Myocyte (in vitro differentiated cells): ENCODE measurements at regions not wholly inside any gene's neighbourhood (a gene's known extent, or its start where the extent isn't known, plus 50 kb on each side); places are given as distances from the start of the nearest gene placed in this dataset.
"Not testable (repeated sequence)": the region's sequence is repeated elsewhere in the genome, so short reads cannot be mapped to it uniquely, and the experiment has no call there.

Source experiments
- DNase-seq: peaks from one replicate; pipeline ENCODE4 v3.0.0-alpha.2; 2012; ENCODE audit warnings: low read depth

DNA sequence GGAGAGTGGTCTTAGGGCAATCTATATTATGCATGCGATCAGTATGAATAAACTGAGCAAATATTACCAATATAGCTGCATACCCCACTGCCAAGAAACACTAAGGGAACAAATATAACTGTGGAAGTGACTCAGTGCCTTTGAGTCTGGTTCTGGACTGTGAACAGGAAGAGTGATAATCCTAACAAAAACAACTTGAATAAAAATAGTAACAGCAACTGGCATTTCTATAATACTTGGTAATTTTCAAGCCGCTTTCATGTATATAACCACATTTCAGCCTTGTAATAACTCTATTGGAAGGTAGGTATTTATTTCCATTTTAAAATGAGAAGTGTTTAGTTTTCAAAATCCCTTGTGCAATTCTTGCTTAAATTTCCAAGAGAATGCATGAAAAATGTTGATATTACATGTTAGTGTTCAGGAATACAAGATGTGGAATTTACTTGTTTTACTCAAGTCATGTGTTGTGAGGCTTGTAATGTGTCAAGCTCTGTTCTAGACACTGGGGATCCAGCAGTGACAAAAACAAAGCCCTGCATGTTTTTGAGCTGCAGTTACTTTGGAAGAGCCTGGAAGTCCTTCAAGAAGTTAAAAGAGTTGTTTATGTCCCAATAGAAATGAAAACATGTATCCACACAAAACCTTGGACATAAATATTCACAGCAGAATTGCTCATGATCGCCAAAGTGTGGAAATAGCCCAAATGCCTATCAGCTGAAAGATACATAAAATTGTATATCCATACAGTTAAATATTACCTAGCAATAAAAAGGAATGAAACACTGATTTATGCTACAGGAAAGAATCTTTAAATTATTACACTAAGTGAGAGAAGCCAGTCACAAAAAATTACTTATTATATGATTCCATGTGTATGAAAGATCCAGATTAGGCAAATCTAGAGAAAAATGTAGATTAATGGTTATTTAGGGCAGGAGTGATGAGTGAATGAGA lies 338.1 kb upstream of the TMEM132C start:
- DNase-seq: peak; percentile 60

DNA sequence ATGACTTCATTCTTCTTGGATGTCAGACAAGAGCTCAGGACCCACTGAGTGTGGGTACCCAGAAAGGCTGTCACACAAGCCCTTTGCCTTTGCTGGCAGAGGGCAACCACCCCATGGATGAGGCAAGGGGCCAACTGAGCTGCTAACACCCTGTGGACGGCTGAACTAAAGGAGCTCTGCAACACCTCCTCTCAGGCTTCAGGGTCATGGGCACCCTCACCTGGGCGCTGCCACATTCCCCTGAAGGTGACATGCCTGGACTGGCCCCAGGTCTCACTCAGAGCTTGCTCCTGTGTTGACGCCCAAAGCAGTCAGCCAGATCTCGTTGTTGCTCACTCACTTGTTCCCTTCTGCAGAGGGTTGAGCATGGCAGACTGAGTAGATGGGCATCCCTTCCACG lies 336.8 kb upstream of the TMEM132C start:
- DNase-seq: no peak

DNA sequence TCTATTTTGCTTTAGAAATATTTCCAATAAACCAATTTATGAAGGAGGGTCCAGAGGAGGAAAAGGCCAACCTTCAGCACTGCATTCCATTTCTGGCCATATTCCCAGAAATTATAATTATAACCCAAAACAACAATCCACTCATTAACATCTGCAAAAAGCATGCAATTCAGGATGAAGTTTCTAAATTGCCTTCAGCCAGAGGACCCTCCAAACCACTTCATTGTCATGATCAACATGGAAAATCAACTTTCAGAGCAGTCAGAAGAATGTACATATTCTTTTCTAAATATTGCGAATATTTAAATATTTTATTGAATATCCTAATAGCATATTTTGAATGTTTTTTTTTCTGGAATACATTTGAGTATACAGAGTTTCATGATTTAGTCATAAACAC lies 332.6 kb upstream of the TMEM132C start:
- DNase-seq: no peak

DNA sequence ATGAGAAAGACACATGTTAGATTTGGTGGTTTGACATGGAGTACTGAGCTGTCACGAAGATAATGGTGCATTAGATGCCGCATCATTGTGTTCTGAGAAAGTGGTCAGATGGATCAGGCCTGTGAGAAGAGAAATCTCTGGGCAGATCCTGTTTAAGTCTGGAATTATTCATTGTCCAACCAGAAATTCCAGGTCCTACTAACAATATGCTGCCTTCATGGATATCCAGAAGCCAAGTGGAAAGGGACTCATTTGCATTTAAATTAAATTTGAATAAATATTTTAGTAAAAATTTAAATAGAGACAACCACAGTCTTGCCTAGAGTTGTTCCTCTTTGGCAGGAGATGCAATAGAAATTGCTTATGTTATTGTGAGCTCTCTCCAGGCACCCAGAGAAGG lies 330.5 kb upstream of the TMEM132C start:
- DNase-seq: no peak

DNA sequence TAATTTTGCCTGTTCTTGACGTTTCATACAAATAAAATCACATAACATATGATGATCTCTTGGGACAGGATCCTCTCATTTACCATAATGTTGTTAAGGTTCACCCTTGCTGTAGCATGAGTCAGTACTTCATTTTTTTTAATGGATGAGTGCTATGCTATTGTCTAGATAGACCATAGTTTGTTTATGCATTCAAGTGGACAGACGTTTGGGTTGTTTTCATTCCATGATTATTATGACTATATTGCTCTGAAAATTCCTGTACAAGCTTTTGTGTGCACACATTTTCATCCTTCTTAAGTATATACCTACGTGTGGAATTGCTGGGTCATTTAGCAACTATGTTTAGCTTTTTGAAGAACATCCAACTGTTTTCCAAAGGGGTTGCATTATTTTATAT lies 325.6 kb upstream of the TMEM132C start:
- no peak for DNase-seq

DNA sequence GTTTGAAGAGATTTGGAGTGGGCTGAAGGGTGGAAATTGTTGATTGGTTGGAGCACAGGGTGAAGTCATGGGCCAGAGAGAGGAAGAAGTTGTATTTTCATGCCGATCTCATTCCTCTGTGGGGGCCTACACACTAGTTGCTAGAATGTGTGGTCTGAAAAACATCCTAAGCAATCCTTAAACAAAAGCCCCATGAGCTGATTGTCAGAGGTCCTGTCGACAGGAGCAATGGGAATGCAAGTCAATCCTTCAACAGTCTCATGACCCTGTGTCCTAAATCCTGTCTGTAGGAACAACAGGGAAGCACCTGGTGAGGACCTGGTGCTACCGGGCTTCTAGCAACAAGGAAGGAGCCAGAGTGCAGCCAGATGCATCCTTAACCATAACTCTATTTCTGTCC lies 324.0 kb upstream of the TMEM132C start:
- DNase-seq: no peak

DNA sequence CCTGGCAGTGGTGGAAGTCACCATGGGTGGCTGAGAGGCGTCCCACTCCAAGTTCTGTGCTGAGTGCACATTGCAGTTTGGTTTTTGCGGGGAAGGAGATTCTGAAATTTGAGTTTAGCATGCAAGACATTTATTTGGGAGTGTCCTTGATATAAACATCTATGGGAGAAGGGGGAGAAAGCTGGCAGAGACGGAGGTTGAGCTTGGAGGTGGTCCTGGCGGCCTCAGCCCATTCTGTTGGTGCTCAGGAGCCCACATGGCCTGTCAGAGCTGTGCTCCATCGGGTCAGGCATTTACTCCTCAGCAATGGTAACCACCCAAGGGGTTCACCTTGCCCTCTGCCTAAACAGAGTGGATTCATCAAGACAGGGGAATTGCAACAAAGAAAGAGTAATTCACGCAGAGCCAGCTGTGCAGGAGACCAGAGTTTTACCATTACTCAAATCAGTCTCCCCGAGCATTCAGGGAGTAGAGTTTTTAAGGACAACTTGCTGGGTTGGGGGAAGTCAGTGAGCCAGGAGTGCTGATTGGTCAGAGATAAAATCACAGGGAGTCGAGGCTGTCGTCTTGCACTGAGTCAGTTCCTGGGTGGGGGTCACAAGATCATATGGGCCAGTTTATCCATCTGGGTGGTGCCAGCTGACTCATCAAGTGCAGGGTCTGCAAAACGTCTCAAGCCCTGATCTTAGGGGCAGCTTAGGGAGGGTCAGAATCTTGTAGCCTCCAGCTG lies 323.3 kb upstream of the TMEM132C start:
- DNase-seq: no peak

DNA sequence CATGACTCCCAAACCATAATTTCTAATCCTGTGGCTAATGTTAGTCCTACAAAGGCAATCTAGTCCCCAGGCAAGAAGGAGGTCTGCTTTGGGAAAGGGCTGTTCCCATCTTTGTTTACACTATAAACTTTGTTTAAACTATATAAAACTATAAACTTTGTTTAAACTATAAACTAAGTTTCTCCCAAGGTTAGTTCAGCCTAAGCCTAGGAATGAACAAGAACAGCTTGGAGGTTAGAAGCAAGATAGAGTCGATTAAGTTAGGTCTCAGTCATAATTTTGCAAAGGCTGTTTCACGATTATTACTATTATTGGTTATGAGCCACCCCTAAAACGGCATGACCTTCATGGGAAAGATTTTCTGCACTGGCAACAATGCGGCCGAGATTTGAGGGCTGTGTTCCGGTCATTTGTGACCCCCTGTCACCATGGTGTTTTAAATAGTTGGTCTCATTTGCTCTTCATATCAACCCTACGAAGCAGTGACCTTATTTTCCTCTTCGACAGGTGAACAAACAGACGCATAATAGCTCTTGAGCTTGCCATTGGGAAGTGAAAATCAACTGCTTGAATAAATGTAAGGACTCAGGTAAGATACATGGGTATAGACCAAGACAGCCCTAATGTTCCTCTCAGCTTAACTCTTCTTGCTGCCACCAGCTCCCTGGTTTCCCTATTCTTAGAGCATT lies 322.6 kb upstream of the TMEM132C start:
- no peak for DNase-seq

DNA sequence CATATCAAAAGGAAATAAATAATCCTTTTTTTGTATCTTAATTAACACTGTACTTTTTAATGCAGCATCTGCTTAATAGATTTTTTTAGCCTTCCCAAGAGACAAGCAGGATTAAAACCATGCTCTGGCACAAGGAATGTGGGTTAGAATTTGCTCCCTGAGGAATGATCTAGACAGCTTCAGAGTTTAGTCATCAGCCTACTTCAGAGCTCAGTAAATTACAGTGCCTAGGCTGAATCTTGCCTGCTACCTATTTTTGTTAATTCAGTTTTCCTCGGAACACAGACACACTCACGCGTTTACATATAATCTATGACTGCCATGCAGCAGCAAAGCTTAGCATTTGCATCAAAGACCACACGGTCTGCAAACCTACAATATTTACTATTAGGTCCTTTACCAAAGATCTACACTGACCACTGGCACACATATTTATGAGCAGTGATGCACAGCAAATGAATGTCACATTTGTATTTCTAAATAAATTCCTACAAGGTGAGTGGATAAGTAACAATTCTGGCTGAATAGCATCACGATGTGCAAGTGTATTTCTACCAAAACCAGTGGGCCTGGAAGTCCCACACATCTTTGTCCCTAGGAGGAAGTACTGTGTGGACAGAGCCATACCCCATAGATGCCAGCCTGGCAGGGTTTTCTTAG lies 309.8 kb upstream of the TMEM132C start:
- peak; percentile 44 for DNase-seq

DNA sequence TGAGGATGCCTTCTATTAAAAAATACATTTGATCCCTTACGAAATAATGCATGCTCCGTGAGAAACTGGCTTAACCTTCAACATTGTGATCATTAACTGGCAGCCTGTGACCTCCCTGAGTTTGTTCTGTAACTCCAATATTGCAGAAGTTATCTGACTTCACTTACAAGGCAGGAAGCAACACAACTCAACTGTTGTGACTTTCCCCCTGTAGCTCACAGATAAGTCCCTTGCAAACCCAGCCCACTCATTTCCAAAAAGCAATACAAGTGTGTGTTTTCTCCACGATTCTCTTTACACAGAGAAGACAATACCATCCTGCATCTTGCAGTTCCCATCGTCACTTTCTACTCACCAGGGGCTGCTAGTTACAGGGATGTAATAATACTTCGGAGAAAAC lies 304.7 kb upstream of the TMEM132C start:
- no peak for DNase-seq

DNA sequence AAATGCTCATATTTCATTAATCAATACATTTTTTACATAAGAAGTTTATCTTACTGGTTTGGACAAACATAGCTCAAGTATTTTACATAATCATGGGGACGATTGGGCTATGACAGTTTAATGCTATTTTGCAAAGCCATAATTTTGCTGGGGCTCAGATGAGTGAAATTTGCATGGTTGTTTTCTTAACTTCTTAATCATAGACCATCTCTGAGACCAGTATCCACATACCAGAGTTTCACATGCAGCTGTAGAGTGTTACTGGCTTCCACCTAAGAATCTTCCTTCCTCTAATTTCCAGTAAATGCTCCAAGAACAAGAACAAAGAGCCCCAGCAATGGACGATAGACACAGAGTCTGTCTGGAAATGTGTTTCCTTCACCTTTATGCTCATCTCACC lies 303.0 kb upstream of the TMEM132C start:
- no peak for DNase-seq

DNA sequence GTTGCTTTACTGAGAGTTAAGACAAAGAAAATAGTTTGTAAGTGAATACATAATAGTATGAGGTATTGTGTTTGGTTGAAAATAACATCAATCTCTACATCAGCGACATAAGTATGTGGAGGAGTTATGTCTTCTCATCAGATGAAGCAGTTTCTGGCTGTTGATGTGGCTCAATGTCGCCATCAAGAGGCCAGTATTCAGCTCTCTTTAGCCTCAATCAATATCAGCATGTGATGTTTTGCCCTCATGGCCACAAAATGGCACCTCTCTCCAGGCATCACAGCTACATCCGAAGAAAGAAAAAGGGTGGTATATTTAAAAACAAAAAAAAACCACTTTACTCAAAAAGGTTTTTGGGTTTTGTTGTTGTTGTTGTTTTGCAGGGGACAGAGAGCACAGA lies 302.3 kb upstream of the TMEM132C start:
- no peak for DNase-seq

DNA sequence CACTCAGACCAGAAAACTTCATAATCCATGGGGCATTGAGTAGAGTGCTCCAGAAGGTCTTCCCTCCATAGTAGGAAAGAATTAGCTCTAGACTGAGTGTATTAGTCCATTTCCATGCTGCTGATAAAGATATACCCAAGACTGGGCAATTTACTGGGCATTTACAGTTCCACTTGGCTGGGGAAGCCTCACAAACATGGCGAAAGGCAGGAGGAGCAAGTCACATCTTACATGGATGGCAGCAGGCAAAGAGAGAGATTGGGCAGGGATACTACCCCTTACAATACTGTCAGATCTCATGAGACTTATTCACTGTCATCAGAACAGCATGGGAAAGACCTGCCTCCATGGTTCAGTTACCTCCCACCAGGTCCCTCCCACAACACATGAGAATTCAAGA lies 300.6 kb upstream of the TMEM132C start:
- DNase-seq: no peak

DNA sequence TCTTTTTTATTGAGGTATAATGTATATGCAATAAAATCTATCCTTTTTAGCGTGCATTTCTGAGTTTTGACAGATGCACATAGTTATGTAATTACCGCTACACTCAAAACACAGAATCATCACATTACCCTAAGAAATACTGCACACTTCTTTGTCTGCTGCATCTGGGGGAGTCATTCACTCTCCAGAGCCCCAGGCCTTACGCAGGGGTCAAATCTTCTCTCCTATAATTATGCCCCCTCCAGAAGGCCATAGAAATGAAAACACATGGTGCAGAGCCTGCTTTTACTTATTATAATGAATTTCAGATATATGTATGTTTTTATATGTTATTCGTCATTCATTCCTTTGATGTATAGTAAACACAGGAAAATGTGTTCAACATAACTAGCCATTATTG lies 296.5 kb upstream of the TMEM132C start:
- DNase-seq: no peak

DNA sequence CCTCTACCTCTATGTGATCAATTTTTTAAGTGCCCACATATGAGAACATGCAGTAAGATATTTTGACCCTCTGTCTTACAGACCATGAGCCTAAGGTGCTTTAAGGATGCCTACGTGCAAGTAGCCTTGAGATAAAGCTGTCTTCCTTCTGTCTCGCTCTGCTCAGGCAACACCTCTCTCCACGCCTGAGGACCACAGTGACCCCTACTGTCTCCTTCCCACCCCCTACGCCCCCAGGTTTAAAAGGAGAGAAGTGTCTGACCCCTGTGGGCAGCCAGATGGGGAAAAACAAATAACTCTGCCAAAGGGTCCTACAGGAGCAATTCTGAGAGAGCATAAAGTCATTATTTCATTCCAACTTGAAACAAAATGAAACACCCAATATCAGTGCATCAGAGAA lies 286.4 kb upstream of the TMEM132C start:
- no peak for DNase-seq

DNA sequence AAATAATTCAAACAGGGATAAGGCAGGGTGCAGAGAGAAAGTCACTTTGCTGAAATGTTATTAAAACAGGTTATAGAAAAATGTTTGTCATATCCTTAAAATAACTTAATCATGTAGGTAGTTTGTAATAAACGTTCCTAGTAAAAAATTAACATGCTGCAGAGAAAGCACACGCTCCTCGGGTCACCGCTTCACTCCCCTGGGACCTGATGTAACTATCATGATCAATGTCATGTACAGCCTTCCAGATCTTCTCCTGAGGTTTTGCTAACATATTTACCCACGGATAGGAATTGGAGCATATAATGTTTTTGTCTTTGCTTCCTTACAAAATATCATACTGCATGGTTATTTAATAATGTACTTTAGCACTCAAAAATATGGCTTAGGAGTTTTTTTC lies 285.1 kb upstream of the TMEM132C start:
- no peak for DNase-seq

DNA sequence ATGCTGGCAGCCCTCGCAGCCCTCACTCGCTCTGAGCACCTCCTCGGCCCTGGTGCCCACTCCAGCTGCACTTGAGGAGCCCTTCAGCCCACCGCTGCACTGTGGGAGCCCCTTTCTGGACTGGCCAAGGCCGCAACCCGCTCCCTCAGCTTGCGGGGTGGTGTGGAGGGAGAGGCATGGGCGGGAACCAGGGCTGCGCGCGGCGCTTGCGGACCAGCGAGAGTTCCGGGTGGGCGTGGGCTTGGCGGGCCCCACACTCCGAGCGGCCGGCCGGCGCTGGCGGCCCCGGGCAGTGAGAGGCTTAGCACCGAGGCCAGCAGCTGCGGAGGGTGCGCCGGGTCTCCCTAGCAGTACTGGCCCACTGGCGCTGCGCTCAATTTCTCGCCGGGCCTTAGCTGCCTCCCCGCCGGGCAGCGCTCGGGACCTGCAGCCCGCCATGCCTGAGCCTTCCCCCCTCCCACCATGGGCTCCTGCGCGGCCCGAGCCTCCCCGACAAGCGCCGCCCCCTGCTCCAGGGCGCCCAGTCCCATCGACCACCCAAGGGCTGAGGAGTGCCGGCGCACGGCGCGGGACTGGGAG lies 283.7 kb upstream of the TMEM132C start:
- not testable (repeated sequence) for DNase-seq

DNA sequence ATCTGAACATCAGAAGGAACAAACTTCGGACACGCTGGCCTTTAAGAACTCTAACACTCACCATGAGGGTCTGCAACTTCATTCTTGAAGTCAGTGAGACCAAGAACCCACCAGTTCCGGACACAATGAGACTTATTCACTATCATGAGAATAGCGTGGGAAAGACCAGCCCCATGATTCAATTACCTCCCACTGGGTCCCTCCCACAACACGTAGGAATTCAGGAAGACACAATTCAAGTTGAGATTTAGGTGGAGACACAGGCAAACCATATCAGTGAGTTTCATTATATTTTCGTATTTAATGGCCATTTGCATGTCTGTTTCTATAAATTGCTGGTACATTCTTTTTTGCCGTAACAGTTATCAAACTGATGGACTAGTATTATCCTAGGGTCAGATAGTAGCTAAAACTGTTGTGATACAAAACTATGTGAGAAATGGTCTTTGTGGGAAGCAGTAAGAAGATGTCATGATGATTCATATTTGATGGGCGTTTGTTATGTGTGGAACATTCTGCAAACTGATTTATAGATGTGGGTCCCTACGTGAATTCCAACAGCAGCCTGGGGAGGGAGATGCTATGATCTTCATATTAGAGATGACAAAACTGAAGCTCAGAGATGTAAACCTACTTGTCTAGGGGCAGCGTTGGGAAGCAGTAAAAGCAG lies 282.4 kb upstream of the TMEM132C start:
- DNase-seq: peak; percentile 50

DNA sequence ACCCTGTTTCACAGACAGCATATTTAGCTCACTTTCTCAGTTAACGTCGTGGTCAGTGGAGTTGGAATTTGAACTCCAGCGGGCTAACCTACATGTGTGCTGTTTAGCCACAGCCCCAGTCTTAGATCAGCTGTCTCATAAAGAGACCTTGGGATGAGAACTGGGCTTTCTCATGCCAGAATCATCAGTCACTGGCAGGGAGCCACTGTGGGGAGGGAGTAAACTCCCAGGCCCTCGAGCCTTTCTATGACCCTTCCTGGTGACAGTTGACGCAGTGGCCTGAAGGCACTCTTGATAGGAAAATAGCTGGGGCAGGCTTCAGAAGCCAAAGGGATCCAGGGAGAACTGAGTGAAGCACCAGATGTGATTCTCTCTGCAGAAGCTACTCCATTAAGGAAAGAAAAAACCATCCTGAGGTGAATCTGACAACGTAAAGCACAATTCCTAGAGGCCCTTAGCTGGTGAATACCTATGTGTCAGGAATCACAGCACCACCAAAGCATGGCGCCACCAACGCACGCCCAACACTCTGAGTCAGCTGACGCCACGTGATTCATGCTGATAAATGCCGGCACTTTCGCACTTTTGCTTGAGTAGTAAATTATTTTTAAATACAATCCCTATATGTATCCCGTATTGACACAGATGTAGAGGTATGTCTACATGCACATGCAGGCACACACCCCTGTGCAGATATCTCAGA lies 279.6 kb upstream of the TMEM132C start:
- peak; percentile 99 for DNase-seq

DNA sequence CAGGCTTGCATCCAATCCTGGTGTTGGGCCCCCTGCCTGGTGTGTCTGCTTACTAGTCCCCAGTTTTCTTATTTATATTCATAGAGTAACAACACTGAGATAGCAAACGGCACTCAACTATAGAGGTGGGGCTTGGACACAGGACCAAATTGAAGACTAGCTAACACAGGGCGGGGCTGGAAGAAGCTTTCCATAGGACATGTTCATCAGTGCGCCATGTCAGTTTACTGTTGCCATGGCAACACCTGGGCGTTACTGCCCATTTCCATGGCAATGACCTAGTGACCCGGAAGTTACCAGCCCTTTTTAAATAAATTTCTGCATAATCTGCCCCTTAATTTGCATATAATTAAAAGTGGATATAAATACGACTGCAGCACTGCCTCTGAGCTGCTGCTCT lies 275.5 kb upstream of the TMEM132C start:
- DNase-seq: no peak
